Kidney glomerular epithelial cell (primary cell): ENCODE measurements at regions not wholly inside any gene's neighbourhood (a gene's known extent, or its start where the extent isn't known, plus 50 kb on each side); places are given as distances from the start of the nearest gene placed in this dataset.

Source experiments
- DNase-seq: peaks from one replicate; lab custom pipeline; 2025; lab: John Stamatoyannopoulos, UW

DNA sequence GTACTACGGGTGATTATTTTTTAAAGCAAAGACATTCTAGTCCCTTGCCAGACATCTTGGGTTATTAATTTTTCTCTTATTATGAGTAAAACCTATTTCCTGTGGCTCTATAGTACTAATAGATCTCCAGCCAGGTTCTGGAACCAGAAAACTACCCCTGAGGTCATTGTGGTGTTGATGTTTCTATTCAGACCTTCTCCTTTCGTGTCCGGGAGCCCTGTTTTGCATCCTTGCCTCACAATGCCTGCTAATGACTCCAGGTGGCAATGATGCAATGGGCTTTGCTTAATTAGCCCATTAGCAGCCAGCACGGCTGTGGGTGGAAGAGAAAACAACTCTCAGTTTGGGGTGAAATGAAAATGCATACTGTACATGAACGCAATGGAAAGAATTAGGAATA lies 62.9 kb upstream of the ARG1 start:
- DNase-seq: no peak

DNA sequence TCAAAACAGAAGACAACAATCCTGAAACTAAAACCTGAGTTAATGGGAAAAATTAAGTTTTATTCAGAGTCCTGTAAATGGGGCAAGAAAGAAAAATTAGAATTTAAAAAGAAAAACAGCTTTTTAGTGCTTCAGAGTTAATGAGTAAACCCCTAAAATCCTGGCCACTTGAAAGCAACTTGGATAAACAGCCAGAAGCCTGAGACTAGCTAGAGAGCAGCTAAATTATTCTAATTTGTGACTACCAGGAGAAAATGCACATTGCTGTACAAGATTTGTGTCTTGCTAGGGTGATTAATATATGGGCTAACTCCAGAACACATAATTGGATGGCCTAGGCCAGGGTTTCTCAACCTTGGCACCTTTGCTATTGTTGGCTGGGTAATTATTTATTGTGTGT lies 62.4 kb upstream of the ARG1 start:
- DNase-seq: no peak

DNA sequence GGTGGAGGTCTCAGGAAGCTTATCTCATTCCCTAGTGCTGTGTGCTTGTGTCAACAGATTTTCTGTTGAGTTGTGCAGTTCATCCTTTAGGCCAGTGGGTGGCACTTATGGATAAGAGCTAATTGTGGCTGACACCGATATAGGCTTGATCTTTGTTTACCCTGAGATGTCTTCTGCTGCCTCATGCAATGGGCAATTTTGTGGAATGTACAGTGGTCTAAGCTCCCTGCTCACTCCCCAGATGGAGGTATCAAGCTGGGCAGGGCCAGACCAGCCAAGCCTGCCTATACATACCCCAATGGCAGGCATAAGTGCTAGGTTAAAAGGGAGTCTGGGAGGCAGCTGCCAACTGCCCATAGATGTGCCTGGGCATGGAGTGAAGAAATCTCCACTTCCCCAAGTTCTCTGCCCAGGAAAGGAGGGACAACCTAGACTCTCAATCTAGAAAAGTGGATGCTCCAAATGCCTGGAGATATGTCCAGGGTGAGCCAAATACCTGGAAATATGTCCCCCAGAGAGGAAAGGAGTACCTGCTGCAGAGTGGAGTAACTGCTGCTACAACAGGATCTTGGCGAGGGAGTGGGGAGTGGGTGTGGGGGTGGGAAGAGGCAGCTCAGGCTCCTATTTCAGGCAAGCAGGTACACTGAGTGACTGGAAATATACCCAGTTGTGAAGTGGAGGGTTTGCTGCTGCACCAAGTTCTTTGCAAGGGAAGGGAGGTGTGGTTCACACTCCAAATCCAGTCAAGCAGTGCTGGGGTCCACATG lies 53.2 kb upstream of the ARG1 start:
- DNase-seq: peak; percentile 40
